DMS53 (cell line): ENCODE measurements at regions not wholly inside any gene's neighbourhood (a gene's known extent, or its start where the extent isn't known, plus 50 kb on each side); places are given as distances from the start of the nearest gene placed in this dataset.
"Not testable (repeated sequence)": the region's sequence is repeated elsewhere in the genome, so short reads cannot be mapped to it uniquely, and the experiment has no call there.

Source experiments
- DNase-seq: peaks from one replicate; lab custom pipeline; 2025; lab: John Stamatoyannopoulos, UW

DNA sequence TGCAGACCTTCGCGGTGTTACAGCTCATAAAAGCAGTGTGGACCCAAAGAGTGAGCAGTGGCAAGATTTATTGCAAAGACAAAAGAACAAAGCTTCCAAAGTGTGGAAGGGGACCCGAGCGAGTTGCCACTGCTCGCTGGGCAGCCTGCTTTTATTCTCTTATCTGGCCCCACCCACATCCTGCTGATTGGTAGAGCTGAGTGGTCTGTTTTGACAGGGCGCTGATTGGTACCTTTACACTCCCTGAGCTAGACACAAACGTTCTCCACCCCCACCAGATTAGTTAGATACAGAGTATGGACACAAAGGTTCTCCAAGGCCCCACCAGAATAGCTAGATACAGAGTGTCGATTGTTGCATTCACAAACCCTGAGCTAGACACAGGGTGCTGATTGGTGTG, 156.2 kb upstream of the GIMD1 start:
- DNase-seq = not testable (repeated sequence)

DNA sequence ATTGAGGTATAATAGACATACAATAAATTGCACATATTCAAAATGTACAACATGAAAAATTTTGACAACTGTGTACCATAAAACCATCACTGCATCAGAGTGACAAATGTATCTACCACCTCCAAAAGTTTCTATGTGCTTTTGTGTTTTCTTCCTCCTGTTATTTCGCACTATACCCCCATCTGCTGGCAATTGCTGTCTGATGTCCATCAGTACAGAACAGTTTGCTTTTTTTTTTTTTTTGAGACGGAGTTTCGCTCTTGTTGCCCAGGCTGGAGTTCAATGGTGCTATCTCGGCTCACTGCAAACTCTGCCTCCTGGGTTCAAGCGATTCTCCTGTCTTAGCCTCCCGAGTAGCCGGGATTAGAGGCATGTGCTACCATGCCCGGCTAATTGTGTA, 154.3 kb upstream of the GIMD1 start:
- DNase-seq = peak; percentile 2

DNA sequence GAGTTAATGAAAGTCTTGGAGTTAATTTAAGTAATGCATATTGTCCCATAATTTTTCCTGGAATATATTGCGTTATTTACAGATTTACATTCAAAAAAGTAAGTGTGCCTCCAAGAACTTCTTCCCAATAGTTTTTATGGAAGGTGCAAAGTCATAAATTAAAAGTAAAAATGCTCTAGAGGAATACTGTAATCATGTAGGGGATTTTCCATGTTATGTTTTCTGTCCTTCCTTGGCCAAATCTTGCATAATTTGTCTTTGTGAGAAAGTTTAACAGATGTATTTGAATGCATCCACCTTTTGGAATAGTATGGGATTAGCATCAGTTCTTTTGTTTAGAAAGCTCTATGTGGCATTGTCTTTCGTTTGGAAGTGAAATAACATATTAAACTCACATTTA, 144.1 kb upstream of the GIMD1 start:
- no peak for DNase-seq

DNA sequence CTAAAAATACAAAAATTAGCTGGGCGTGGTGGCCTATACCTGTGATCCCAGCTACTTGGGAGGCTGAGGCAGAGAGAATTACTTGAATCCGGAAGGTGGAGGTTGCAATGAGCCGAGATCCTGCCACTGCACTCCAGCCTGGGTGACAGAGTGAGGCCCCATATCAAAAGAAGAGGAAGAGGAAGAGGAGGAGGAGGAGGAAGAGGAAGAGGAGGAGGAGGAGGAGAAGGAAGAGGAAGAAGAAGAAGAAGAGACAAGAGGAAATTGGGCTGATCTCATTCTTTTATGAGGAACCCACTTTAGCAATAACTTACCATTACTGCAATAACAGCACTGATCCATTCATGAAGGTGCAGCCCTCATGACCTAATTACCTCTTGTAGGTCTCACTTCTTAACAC, 138.9 kb upstream of the GIMD1 start:
- no peak for DNase-seq

DNA sequence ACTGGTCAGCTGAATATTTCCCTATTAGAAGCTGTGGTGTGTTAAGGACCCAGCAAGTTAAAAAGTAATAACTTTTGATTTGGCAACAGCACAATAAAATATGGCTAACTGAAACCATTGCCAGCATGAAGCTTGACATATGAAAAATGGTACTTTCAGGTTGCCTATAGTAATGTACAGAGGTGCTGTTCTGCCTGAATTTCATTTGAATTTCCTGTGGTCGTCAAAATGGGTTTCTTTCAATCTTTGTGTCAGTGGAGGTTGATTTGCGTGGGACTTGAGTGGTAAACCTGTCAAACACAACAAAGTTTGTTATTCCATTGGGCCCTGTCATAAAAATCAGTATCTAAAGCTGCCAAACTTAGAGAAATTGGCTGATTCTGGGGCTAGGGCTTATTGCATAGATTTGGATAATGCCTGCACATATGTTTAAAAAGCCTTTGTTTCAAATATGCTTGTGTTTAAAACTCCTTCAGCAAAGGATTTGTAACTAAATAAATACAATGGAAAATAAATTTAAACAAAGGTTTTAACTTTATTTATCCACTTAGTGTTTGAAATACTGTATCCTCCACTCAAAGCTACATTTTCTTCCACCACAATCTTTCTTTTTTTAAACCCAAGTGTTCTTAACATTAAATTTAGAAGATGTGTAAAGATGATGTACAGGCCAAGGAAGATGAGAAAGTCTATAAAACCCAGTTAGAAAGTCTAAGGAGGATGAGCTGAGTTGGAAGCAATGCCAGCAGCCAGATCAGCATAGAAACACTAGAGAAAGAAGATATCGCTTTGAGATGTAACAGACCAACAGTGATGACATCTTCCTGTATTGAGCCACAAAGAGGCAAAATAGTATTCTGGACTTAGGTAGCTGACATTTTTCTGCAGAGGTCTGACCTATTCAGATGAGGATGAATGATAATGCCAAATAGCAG, 134.8 kb upstream of the GIMD1 start:
- DNase-seq = no peak

DNA sequence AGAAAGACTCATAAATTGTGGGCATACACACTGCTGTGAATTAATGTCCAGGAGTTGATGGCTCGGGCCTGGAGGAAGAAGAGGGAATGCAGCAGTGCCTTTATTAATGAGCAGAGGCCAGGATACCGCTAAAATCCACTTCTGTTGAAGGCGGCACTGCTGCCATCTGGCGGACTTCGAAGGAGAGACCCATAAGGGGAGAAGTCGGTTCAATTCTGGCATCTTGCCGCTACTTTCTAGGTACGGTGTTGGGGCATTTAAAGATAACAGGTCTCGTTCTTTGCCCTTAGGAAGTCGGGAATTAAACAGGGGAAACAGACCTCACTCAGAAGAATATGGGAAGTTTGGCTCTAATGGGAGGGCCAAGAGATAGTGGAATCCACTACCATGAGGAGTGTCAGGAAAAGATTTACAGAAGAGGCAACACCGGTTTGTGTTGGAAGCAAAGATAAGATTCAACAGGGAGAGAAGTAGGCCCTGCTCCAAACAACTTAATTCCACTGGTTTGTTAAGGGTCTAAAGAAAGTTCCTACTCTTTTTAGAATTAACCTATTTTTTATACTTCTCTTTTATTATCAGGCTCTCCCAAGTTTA, 133.6 kb upstream of the GIMD1 start:
- peak; percentile 75 for DNase-seq

DNA sequence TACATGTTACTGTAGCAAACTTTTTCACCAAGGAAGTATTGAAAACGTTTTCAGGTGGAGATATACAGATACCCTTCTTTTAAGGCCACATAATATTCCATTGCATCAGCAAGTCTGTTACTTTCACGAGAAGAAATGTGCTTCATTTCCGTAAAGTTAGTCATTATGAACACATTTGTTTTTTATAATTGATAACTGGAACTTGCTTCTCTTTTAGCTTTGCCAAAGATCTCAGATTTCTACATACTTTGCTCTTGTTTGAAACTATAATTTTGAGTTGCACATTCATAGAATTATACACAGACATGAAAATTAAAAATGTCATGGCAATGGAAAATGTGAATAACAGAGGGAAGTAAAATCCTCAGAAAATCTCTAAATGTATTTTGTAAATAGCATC, 128.7 kb upstream of the GIMD1 start:
- no peak for DNase-seq

DNA sequence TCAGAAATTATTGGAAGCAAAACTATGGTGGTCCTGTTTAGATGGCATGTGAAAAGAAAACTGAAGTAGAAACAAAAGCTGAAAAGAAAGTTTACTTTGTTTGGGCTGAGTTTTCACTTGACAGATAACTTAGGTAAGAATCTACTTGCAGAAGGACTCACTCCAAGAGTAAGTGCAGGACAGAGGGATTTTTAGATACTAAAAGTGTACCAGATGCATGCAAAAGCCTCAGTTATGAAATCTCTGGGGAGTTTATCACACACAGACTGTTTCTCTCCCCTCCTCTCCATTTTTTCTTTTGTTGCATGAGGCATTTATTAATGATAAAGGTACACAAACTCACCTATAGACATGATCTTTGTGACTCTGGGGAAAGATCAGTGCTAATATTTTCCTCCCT, 127.5 kb upstream of the GIMD1 start:
- DNase-seq = no peak

DNA sequence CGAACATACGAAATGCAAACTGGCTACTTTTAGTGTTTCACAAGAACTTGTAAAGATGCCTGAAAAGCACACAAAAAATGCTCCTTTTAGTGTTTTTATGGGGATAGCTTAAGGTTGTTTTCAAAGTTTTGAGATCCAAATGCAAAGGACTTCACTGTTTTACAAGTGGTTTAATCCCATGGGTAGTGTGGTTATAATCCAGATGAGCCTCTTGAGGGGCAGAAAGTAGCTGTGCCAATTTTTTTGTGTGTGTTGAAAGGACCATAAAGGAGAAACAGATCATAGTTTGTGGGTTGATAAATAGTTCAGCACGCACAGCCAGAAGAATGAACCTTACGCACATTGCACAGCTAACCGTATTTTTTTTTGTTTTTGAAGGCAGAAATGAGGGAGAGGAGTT, 126.9 kb upstream of the GIMD1 start:
- no peak for DNase-seq

DNA sequence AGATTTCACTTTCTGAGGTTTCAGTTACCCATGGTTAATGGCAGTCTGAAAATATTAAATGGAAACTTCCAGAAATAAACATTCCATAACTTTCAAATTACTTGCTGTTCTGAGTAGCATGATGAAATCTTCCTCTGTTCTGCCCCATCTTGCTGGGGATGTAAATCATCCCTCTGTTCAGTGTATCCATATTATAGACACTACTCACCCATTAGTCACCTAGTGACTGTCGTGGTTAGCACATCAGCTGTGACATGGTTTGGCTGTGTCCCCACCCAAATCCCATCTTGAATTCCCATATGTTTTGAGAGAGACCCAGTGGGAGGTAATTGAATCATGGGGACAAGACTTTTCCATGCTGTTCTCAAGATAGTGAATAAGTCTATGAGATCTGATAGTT, 125.5 kb upstream of the GIMD1 start:
- DNase-seq = no peak

DNA sequence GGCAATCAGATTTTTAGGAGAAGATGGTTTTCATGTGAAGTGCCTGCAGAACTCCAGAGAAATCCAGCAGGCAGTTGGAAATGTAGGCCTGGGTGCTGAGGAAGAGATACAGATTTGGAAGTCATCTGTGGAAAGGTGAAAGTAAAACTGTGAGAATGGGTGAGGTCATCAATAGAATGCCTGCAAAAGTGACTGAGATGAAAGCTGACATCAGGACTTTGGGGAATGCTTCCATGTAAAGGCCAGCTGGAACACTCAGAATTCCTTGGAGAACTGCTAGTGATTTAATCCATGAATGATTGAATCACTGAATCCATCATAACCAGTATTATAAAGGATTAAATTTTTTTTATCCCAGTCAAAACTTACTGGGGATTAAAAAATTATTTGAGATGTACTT, 124.5 kb upstream of the GIMD1 start:
- DNase-seq = no peak

DNA sequence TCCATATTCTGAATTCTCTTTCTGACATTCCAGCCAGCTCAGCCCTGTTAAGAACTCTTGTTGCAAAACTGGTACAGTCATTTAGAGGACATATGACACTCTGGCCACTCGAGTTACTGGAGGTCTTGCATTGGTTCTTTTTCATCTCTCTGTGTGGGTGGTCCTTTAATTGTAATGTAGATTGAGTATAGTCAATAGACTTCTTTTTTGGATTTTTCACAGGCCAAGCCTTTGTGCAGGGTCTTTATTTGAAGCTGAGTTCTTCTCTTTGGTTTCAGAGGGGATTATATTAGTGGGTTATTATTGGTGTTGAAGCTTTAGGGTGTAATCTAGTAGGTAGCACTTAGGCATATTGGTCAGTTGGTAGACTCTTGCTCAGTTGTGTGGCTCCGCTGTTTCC, 118.0 kb upstream of the GIMD1 start:
- no peak for DNase-seq

DNA sequence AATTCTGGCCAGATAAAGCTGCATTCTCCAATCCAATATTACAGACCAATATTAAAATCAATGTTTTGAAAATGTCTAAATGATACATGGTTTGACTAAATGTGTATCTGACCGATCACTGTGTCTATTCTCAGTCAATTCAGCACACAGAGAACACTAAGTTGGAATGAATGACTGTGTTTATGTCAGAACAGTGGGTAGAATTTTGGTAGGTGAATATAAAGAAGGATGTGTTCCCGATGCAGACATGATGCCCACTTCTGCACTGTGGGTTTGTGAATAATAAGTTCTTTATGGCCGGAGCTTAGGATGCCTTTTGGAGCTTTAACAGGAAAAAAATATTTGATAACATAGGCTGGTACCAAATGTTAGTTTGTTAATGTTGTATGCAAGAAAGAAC, 113.2 kb upstream of the GIMD1 start:
- no peak for DNase-seq

DNA sequence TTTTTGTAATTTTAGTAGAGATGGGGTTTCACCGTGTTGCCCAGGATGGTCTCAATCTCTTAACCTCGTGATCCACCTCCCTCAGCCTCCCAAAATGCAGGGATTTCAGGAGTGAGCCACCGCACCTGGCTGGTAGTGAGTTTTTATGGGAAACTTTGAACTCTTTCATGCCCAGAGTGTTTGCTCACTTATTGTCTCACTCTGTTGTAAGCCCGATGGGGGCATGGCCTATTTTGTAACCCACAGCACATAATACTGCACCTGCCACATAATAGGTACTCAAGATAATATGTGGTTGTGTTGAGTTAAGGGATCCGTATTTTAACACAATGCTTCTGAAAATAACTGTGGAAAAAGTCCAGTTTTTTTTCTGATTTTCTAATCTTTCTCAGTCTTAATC, 109.6 kb upstream of the GIMD1 start:
- DNase-seq = peak; percentile 35

DNA sequence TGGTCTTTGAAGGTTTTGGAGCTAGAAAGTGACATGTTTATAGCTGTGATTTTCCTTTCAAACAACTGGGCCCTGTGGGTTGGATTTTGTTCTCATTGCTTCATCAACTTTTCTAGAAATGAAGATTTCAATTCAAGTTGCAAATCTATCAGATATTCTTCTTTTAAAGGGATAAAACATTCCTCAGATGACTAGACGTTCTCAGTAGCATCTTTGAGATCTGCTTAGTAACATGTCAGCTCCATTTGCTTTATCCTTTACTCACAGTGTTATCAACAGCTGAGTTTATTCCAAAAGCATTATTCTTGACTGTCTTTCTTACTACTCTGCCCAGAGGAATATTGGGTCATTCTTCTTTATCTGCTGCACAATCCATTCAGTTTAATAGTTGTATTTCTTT, 108.2 kb upstream of the GIMD1 start:
- no peak for DNase-seq

DNA sequence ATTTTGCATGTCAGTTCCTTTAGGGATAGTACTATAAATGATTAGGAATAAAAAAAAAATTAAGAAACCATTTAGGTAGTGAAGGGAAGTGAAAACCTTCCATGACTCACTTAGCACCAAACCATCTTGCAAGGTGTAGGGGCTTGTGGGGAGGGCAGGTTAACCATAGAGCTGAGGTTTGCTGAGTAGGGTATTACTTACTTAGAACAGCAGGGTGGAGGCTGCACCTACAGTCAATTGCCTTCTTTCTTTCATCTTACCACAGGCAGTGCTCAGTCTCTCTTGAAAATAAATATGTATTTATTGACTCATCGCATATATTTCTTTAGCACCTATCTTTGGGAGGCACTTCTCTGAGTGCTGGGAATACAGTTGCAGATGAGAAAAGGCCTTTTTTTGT, 104.9 kb upstream of the GIMD1 start:
- DNase-seq = peak; percentile 12

DNA sequence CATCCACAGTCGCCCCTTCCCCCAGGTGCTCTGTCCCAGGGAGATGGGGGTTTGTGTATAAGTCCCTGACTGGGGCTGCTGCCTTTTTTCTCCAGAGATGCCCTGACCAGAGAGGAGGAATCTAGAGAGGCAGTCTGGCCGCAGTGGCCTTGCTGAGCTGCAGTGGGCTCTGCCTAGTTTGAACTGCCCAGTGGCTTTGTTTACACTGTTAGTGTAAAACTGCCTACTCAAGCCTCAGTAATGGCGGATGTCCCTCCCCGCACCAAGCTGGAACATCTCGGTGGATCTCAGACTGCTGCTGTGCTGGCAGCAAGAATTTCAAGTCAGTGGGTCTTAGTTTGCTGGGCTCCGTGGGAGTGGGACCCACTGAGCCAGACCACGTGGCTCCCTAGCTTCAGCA, 102.6 kb upstream of the GIMD1 start:
- DNase-seq = no peak

DNA sequence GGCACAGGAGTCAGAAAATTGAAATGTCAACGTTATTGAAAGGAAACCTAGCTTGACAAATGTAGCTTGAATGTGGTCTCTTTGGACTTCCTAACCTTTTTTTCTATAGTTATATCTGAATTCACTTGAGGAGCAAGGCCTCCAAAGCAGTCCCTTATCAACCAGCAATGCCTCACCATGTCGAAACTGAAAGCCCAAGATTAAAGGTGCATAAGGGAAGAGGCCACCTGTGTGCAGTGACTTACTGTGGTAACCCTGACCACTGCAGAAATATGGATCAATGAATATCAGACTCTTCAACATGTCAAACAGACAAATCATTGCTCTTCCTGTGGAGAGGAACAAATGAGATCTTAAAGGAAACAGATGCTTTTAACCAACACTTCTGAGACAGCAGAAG, 95.0 kb upstream of the GIMD1 start:
- DNase-seq = no peak

DNA sequence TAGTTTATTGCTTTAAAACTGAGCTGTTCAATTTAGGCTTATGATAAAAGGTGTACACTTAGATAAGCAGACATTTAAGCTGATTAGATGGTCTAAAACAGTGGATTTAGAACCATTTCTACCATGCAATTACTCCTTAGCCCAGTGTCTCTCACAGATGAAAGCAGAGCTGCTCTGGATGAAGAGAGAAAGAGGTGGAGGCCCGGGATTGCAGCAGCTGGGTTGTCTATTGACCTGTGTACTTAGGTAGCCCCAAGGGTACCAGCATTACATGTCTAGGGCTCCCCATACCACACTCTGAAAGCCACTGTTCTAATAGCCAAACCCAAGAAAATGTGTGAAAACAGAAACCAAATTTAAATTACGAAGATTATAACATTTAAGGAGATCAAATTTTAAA, 86.0 kb upstream of the GIMD1 start:
- no peak for DNase-seq

DNA sequence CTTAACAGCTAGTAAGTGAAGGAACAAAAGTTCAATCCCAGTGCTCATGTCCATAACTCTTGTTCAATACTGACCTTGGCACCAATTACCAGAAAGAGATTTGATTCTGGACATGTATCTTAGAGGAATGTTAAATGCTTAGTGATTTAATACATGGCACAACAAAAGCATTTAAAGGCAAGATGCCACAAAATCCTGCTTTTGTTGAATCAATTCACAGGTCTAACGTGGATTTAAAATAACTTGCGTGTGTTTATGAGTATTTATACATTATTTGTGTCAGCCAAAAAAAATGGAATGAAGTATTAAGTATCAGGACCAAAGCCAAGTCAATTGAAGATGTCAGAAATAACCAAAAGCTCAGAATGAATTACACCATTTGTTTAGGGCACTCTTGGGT, 85.4 kb upstream of the GIMD1 start:
- no peak for DNase-seq

DNA sequence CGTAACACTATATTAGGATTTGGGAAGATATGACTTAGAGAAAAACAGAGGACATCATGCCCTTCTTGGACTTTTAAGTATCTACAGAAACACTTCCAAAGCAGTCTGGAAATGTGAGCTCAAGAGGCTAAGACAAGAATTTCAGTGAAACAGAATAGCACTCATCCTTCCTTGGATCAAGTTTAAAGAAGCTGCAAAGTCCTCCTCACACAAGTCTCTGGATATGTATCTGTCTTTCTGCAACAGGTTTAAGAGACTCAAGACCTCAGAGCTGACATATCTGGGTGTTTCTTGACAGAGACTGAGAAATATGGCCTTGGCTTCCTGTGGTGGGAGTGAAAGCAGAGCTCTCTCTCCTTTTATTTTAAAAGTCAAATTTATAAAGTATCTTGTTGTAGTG, 82.5 kb upstream of the GIMD1 start:
- no peak for DNase-seq

DNA sequence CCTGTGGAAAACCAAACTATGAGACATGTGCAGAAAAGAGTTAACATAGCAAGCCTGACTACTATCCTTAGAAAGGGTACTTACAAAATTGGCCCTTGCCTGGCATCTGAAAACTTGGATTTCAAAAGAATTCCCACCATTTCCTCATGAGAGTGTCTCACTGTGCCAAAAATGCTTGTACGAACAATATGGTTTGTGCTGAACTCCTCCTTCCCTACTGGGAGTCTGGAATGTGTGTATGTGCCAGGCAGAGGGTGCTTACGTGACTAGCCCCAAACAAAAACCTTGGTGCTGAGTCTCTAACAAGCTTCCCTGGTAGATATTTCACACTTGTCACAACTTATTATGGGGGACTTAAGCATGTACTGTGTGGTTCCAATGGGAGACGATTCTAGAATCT, 81.7 kb upstream of the GIMD1 start:
- no peak for DNase-seq

DNA sequence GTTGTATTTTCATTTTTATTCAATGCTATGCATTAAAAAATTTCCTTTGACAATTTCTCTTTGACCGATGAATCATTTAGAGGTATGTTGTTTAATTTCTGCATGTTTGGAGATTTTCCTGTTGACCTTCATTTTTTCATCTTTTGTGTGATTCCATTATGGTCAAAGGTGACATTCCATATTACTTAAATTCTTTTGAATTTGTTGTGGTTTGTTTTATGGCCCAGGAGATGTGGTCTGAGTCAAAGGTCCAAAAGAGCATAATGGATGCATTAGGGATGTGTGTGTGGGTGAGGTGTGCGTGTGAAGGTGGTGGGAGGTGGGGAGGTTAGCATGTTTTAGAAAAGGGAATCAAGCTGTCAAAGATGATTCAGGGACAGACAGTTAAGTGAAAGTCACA, 76.0 kb upstream of the GIMD1 start:
- DNase-seq = no peak

DNA sequence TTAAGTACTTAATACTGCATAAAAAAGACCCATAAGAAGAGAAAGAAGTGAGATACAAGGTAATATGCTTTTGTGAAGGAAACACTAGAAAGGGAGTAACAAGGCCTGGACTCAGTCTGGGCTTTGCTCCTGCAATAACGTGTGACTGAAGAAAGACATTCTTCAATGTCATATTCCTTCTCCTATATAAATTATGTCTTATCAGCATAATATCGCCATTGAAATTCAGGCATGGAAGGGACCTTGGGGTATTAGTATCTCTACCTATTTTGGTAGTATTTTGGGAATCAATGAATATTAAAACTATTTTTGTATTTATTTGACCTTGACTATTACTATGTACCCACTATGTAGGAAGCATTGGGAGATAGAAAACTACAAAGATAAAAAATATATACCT, 62.2 kb upstream of the GIMD1 start:
- no peak for DNase-seq
